GM21360 (cell line): ENCODE measurements at regions not wholly inside any gene's neighbourhood (a gene's known extent, or its start where the extent isn't known, plus 50 kb on each side); places are given as distances from the start of the nearest gene placed in this dataset.
"Not testable (repeated sequence)": the region's sequence is repeated elsewhere in the genome, so short reads cannot be mapped to it uniquely, and the experiment has no call there.

Source experiments
- ATAC-seq: cut with Tn5 transposase; IDR thresholded peaks from one replicate; pipeline ENCODE4 v1.9.1; 2021; ENCODE audit warnings: mild to moderate bottlenecking, moderate library complexity; ENCODE audit not compliant: unreplicated experiment

- no peak for ATAC-seq
These were observed 612.4 kb upstream of the ZFP42 start for GRCh38 chr4:187383181-187383580.

DNA sequence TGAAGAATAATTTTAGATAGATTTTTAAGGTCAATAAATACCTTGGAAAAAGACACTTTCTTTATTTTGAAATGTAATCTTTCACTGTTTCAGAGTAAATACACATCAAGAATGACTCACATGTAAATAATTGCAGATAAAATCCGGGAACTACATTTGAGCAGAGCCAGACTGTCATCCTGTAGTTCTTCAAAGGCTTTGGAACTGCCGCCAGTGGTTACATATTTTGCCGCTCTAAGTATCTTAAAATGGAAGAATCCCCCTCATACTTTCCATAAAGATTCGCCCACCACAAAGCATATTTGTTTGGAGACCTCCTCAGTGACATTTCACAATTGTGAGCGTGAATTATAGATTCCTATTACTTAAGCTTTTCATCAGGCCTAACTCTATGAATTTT, 607.8 kb upstream of the ZFP42 start:
- ATAC-seq = no peak

DNA sequence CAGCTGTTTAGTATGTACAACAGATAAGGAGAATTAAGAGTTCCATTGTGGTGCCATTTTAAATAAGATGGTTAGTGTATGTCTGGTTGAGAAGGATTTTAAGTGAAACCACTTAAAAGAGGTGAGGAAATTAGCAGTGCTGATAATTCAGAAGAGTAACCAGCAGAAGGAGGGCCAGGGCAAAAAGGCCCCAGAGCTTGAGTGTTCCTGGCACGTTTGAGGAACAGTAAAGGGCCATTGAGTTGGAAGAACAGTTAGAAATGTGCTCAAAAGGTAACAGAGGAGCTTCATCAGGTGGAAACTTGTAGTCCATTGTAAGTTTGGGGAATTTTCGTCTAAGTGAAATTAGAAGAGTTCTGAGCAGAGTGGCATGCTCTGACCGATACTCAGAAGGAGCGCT, 606.2 kb upstream of the ZFP42 start:
- ATAC-seq = no peak

GRCh38 chr4:187390646-187391045, 604.9 kb upstream of the ZFP42 start:
- no peak for ATAC-seq

DNA sequence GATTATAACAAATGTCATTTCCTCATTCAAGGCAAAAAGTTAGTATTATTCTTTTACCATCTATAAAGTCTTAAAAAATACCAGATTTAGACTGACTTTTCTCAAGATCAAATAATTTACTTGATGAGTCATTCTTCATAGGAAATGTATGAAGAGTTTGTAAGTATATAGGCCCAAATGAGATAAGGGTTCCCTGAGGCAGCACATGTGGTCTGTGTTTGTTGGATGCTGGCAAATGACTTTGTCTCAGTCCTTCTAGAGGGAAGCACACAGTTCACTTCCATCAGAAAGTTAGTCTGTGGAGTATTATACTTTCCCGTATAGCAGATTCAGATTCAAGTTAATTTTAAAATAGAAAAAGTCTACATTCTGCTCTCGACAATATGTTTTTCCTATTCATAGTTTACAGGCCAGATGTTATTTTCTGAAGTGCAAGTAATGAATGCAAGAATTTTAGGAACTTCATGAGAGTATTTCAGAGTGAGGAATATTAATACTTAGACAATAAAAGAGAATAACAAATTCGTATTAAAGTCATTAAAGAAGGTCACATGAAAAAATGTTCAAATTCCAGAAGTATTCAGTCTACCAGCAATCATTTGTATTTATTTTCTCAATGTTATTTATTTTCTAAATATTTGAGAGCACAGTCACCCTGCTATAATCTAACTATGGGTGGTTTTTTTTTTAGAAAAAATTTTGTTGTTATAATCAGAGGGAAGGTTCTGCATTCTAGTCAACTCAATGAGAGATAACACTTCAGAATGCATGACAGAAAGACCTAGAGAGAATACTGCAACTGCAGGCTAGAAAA, 601.8 kb upstream of the ZFP42 start:
- no peak for ATAC-seq

DNA sequence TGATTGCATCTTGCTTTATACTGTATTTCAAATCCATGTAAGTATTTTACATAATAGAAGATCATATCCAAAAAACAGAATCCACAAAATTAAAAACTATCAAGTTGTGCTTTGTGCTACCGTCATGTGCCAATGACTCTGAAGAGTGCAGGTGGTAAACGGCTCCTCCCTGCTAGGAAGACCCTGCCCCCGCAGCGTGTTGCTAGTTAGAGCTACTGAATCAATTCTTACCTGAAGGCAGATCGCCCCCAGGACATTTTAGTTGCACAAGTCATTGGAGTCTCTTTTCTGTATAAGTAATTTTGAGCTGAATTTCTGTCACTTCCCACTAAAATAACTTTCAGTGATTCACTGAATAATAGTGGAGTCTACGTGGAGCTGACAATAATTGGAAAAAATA, 599.5 kb upstream of the ZFP42 start:
- no peak for ATAC-seq

- ATAC-seq = not testable (repeated sequence)
These were observed 587.1 kb upstream of the ZFP42 start for GRCh38 chr4:187408447-187408846.

DNA sequence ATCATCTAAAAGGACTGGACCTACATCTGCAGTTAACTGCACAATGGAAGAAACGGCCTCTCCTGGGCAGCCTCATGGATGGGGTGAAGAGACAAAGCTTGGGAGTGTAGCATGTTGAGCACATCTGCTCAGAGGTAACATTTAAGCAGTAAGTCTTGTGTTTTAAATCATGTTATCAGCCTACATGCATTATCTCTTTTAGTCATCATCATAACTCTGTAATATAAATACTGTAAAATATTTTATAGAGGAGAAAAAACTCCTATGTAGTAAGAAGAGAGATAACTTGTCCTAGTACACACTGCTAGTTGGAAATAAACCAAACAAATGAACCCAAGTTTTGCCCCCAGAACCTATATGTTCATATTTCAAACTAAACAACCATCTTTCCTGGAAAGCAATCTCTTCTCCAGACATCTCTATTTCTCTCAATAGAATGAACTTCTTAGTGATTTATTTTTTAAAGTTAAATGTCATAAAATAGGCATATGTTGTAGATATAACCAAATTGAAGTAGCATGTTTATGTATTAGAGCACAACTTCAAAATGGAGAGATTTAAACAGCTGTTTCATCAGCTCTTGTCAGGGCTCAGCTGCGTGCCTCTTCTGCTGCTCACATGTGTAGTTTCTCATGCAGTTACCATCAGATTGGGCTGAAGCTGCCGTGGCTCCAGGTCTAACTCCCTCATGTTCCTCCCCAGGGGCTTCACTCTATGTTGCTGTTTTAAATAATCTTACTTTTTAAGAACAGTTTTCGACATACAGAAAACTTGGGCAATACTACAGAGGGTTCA, 581.8 kb upstream of the ZFP42 start:
- ATAC-seq = no peak

- no peak for ATAC-seq
These were observed 580.9 kb upstream of the ZFP42 start for GRCh38 chr4:187414716-187415115.

GRCh38 chr4:187415231-187415630, 580.3 kb upstream of the ZFP42 start:
- ATAC-seq = no peak

DNA sequence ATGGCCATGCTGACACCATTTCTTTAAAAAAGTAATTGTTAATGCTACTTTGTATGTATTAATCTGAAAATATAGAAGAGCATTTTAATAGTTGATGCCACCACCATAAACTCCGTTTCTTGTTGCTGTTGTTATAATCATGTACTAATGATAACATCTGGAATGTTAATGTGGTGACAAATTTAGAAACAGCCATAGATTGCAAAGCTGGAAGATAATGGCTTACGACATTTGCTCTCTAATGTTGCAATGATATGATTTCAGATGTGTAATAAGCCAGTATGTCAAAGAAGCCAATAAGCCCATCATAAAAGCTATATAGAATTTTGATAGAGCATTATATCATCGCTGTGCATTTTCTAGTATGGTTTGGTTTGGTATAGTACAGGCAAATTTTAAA, 579.4 kb upstream of the ZFP42 start:
- ATAC-seq = no peak

DNA sequence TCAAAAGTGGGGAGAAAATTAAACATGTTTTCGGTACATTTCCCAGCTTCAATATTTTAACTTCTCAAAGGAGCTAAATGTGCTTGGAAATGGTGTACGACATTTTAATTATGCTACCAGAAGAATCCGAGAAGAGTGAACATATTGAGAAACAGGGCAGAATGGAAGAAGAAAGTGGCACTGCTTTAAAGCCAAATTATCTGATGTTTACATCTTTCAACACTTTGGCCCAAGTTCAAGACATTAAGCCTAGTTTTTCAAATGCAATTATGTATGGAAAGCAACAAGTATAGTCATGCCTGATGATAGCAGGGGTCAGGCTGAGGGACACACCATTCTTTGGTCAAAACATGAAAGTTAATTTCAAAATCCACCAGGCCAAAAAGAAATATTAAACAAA, 577.9 kb upstream of the ZFP42 start:
- ATAC-seq = no peak

- no peak for ATAC-seq
These were observed 572.9 kb upstream of the ZFP42 start for GRCh38 chr4:187422655-187423054.

- ATAC-seq = no peak
These were observed 570.9 kb upstream of the ZFP42 start for GRCh38 chr4:187424636-187425035.

DNA sequence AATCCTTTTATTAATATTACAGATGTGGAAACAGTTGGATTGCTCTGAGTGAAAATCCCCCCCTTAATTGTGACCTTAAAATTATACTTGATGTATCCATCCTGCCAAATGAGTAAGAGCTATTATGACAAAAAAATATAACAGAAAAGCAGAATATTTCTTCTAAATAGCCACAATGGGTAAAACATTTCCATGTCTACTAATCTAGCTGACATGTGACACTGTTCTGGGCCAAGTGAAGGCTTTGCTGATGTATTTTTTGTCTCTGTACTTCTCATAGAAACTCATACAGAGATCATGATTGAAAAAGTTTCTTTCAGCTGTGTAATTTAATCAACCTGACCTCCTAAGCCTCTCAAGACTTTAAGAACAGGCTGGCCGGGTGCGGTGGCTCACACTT, 569.1 kb upstream of the ZFP42 start:
- no peak for ATAC-seq

- ATAC-seq = no peak
These were observed 563.3 kb upstream of the ZFP42 start for GRCh38 chr4:187432310-187432709.

DNA sequence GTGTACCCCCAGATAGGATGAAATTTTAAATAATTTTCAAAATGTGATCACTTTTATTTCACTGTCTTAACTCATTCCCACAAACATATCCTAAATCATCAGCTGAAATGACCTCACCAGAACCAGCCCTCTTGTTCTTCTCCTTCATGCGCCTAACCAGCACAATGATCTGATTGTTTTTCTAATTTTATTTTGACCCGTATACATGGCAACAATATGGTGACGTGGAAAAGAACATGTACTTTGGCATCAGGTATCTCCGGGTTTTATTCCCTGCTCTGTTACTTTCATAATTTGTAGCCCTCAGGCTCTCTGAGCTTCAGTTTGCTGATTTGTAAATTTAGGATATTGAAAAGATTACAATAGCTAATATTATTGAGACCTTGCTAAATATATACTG, 562.4 kb upstream of the ZFP42 start:
- no peak for ATAC-seq

- no peak for ATAC-seq
These were observed 559.3 kb upstream of the ZFP42 start for GRCh38 chr4:187436251-187436650.

DNA sequence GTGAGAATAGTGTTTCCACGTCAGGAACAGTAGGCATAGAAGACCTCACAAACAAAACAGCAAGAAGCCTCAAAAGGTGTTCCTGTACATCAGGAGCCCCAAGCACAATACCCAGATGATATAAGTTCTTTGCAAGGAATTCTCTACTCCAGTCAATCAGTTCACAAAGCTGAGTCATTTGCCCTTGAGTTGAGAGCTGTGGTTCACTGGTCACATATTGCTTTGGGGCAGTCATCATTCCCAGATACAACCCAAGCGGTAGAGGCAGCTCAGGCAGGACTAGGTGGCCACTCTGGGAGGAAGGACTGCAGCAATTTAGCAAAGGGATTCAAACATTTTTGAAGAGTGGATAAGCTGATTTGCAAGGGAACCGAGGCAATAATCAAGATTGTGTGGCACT, 551.5 kb upstream of the ZFP42 start:
- ATAC-seq = no peak

- ATAC-seq = no peak
These were observed 545.9 kb upstream of the ZFP42 start for GRCh38 chr4:187449702-187450101.

DNA sequence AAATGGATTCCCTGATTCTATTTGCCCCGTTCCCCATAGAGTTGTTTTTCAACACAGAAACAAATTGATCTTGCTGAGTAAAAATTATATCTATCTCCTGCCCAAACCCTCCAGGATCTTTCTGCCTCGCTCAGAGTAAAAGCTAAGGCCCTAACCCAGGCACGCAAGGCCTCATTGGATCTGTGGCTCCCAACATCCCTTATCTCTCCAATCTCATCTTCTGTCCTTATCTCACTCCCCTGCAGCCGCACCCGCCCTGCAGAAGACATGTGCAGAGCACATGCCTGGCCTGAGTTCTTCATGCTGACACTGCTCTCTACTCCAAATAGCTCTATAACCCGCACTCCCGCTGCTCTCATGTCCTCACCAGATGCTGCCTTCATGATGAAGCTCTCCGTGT, 543.8 kb upstream of the ZFP42 start:
- ATAC-seq = no peak

GRCh38 chr4:187460016-187460415, 535.6 kb upstream of the ZFP42 start:
- ATAC-seq = no peak
